HG03159 (cell line): ENCODE measurements at regions not wholly inside any gene's neighbourhood (a gene's known extent, or its start where the extent isn't known, plus 50 kb on each side); places are given as distances from the start of the nearest gene placed in this dataset.

ENCODE experiments used
- ATAC-seq: cut with Tn5 transposase; IDR thresholded peaks from one replicate; pipeline ENCODE4 v1.9.1; 2021; ENCODE audit warnings: mild to moderate bottlenecking, moderate library complexity; ENCODE audit not compliant: unreplicated experiment

GRCh38 chr4:100739426-100739825 is 221.6 kb upstream of the EMCN start:
- no peak for ATAC-seq

GRCh38 chr4:100738196-100739165 is 220.7 kb upstream of the EMCN start:
- ATAC-seq, result no peak

GRCh38 chr4:100736641-100737451 is 219.0 kb upstream of the EMCN start:
- no peak for ATAC-seq

- ATAC-seq, result no peak
Measured at GRCh38 chr4:100728861-100729260, 211.0 kb upstream of the EMCN start.

- no peak for ATAC-seq
Measured at GRCh38 chr4:100722866-100723459, 205.1 kb upstream of the EMCN start.

GRCh38 chr4:100722133-100722532 is 204.3 kb upstream of the EMCN start:
- no peak for ATAC-seq

GRCh38 chr4:100721490-100721889 is 203.7 kb upstream of the EMCN start:
- no peak for ATAC-seq

GRCh38 chr4:100721077-100721476 is 203.3 kb upstream of the EMCN start:
- ATAC-seq, result no peak

GRCh38 chr4:100716416-100716815 is 198.6 kb upstream of the EMCN start:
- no peak for ATAC-seq

GRCh38 chr4:100708776-100709175 is 191.0 kb upstream of the EMCN start:
- ATAC-seq, result no peak

GRCh38 chr4:100707786-100708185 is 190.0 kb upstream of the EMCN start:
- ATAC-seq, result no peak

- no peak for ATAC-seq
Measured at GRCh38 chr4:100696531-100696930, 178.7 kb upstream of the EMCN start.

GRCh38 chr4:100695871-100696270 is 178.0 kb upstream of the EMCN start:
- no peak for ATAC-seq

- no peak for ATAC-seq
Measured at GRCh38 chr4:100695039-100695654, 177.3 kb upstream of the EMCN start.

GRCh38 chr4:100694467-100694866 is 176.6 kb upstream of the EMCN start:
- no peak for ATAC-seq

GRCh38 chr4:100690812-100691211 is 173.0 kb upstream of the EMCN start:
- no peak for ATAC-seq

- no peak for ATAC-seq
Measured at GRCh38 chr4:100688368-100688767, 170.5 kb upstream of the EMCN start.

GRCh38 chr4:100682477-100683218 is 164.8 kb upstream of the EMCN start:
- ATAC-seq, result no peak

GRCh38 chr4:100681289-100681688 is 163.5 kb upstream of the EMCN start:
- ATAC-seq, result no peak

GRCh38 chr4:100679926-100680325 is 162.1 kb upstream of the EMCN start:
- ATAC-seq, result no peak
